ENCODE measurements at regions not wholly inside any gene's neighbourhood (a gene's known extent, or its start where the extent isn't known, plus 50 kb on each side); places are given as distances from the start of the nearest gene placed in this dataset.

GRCh38 chr3:148089171-148089570, 608.5 kb upstream of the AGTR1 start:
- Mint-ChIP-seq H3K4me1 (ENCODE audit: low read depth) (no peaks in the 10 kb centered on the region), H3K9me3 (no peaks in the 10 kb centered on the region), H3K4me3 (no peak overlapping the region), H3K27me3 (ENCODE audit: low read depth) (no peaks in the 10 kb centered on the region), H3K36me3 (ENCODE audit: insufficient read depth) (no peaks in the 10 kb centered on the region)
- ATAC-seq (no peak), DNase-seq (no peak)

GRCh38 chr3:148090156-148090555, 607.5 kb upstream of the AGTR1 start:
- H3K4me3 Mint-ChIP-seq = no peak overlapping the region
- no peaks in the 10 kb centered on the region for H3K27me3 Mint-ChIP-seq (ENCODE audit: low read depth)
- DNase-seq (no peak), ATAC-seq (no peak)
- H3K36me3 Mint-ChIP-seq (ENCODE audit: insufficient read depth) = no peaks in the 10 kb centered on the region
- no peaks in the 10 kb centered on the region for H3K4me1 Mint-ChIP-seq (ENCODE audit: low read depth)
- no peaks in the 10 kb centered on the region for H3K9me3 Mint-ChIP-seq

GRCh38 chr3:148092624-148093347, 604.9 kb upstream of the AGTR1 start:
- no peaks in the 10 kb centered on the region for H3K9me3 Mint-ChIP-seq
- H3K27me3 Mint-ChIP-seq (ENCODE audit: low read depth) = no peaks in the 10 kb centered on the region
- DNase-seq (no peak), ATAC-seq (no peak)
- no peaks in the 10 kb centered on the region for H3K4me1 Mint-ChIP-seq (ENCODE audit: low read depth)
- no peak overlapping the region for H3K4me3 Mint-ChIP-seq
- H3K36me3 Mint-ChIP-seq (ENCODE audit: insufficient read depth) = no peaks in the 10 kb centered on the region

GRCh38 chr3:148093753-148094152, 604.0 kb upstream of the AGTR1 start:
- H3K36me3 Mint-ChIP-seq (ENCODE audit: insufficient read depth) = no peaks in the 10 kb centered on the region
- no peak for DNase-seq
- ATAC-seq = no peak

GRCh38 chr3:148095962-148096361, 601.7 kb upstream of the AGTR1 start:
- Mint-ChIP-seq H3K9me3 (no peaks in the 10 kb centered on the region), H3K4me3 (no peak overlapping the region), H3K4me1 (ENCODE audit: low read depth) (no peaks in the 10 kb centered on the region), H3K36me3 (ENCODE audit: insufficient read depth) (no peaks in the 10 kb centered on the region), H3K27me3 (ENCODE audit: low read depth) (no peaks in the 10 kb centered on the region)
- no peak for ATAC-seq
- no peak for DNase-seq

More at GRCh38 chr3:148093753-148094152, 604.0 kb upstream of the AGTR1 start:
- Mint-ChIP-seq H3K9me3 (no peaks in the 10 kb centered on the region), H3K4me1 (ENCODE audit: low read depth) (no peaks in the 10 kb centered on the region), H3K4me3 (no peak overlapping the region), H3K27me3 (ENCODE audit: low read depth) (no peaks in the 10 kb centered on the region)

- Mint-ChIP-seq H3K9me3 (peaks cover 13% of the 10 kb centered on the region), H3K27me3 (ENCODE audit: low read depth) (no peaks in the 10 kb centered on the region), H3K4me3 (no peak overlapping the region), H3K4me1 (ENCODE audit: low read depth) (no peaks in the 10 kb centered on the region), H3K36me3 (ENCODE audit: insufficient read depth) (no peaks in the 10 kb centered on the region)
- no peak for DNase-seq
- no peak for ATAC-seq
These were observed 597.2 kb upstream of the AGTR1 start for GRCh38 chr3:148100476-148100875.

GRCh38 chr3:148101061-148101460, 596.6 kb upstream of the AGTR1 start:
- no peak for DNase-seq
- no peak overlapping the region for H3K4me3 Mint-ChIP-seq
- no peaks in the 10 kb centered on the region for H3K27me3 Mint-ChIP-seq (ENCODE audit: low read depth)
- peaks cover 14% of the 10 kb centered on the region for H3K9me3 Mint-ChIP-seq
- no peaks in the 10 kb centered on the region for H3K4me1 Mint-ChIP-seq (ENCODE audit: low read depth)
- ATAC-seq = no peak
- H3K36me3 Mint-ChIP-seq (ENCODE audit: insufficient read depth) = no peaks in the 10 kb centered on the region

- H3K4me1 Mint-ChIP-seq (ENCODE audit: low read depth) = no peaks in the 10 kb centered on the region
- peaks cover 14% of the 10 kb centered on the region for H3K9me3 Mint-ChIP-seq
- no peak for DNase-seq
- H3K36me3 Mint-ChIP-seq (ENCODE audit: insufficient read depth) = no peaks in the 10 kb centered on the region
- H3K4me3 Mint-ChIP-seq = no peak overlapping the region
- no peaks in the 10 kb centered on the region for H3K27me3 Mint-ChIP-seq (ENCODE audit: low read depth)
- ATAC-seq = no peak
These were observed 595.5 kb upstream of the AGTR1 start for GRCh38 chr3:148102156-148102555.

- Mint-ChIP-seq H3K4me3 (no peak overlapping the region), H3K27me3 (ENCODE audit: low read depth) (no peaks in the 10 kb centered on the region), H3K9me3 (peaks cover 20% of the 10 kb centered on the region), H3K4me1 (ENCODE audit: low read depth) (no peaks in the 10 kb centered on the region), H3K36me3 (ENCODE audit: insufficient read depth) (no peaks in the 10 kb centered on the region)
- no peak for DNase-seq
- ATAC-seq = no peak
These were observed 591.6 kb upstream of the AGTR1 start for GRCh38 chr3:148106062-148106461.

- H3K27me3 Mint-ChIP-seq (ENCODE audit: low read depth) = no peaks in the 10 kb centered on the region
- H3K36me3 Mint-ChIP-seq (ENCODE audit: insufficient read depth) = no peaks in the 10 kb centered on the region
- no peak overlapping the region for H3K4me3 Mint-ChIP-seq
- ATAC-seq = no peak
- no peaks in the 10 kb centered on the region for H3K9me3 Mint-ChIP-seq
- no peaks in the 10 kb centered on the region for H3K4me1 Mint-ChIP-seq (ENCODE audit: low read depth)
- no peak for DNase-seq
These were observed 570.7 kb upstream of the AGTR1 start for GRCh38 chr3:148126956-148127355.

- Mint-ChIP-seq H3K9me3 (peaks cover 7% of the 10 kb centered on the region), H3K36me3 (ENCODE audit: insufficient read depth) (no peaks in the 10 kb centered on the region), H3K4me1 (ENCODE audit: low read depth) (no peaks in the 10 kb centered on the region), H3K27me3 (ENCODE audit: low read depth) (no peaks in the 10 kb centered on the region), H3K4me3 (no peak overlapping the region)
- ATAC-seq = no peak
- DNase-seq = no peak
These were observed 569.6 kb upstream of the AGTR1 start for GRCh38 chr3:148128136-148128535.

- DNase-seq (no peak), ATAC-seq (no peak)
- Mint-ChIP-seq H3K4me3 (no peak overlapping the region), H3K36me3 (ENCODE audit: insufficient read depth) (no peaks in the 10 kb centered on the region), H3K9me3 (peaks cover 7% of the 10 kb centered on the region), H3K4me1 (ENCODE audit: low read depth) (no peaks in the 10 kb centered on the region), H3K27me3 (ENCODE audit: low read depth) (no peaks in the 10 kb centered on the region)
These were observed 565.6 kb upstream of the AGTR1 start for GRCh38 chr3:148131990-148132638.

GRCh38 chr3:148136816-148137215, 560.9 kb upstream of the AGTR1 start:
- ATAC-seq = no peak
- no peak overlapping the region for H3K4me3 Mint-ChIP-seq
- peaks cover 9% of the 10 kb centered on the region for H3K9me3 Mint-ChIP-seq
- H3K27me3 Mint-ChIP-seq (ENCODE audit: low read depth) = no peaks in the 10 kb centered on the region
- no peaks in the 10 kb centered on the region for H3K4me1 Mint-ChIP-seq (ENCODE audit: low read depth)
- no peaks in the 10 kb centered on the region for H3K36me3 Mint-ChIP-seq (ENCODE audit: insufficient read depth)
- DNase-seq = no peak

- Mint-ChIP-seq H3K36me3 (ENCODE audit: insufficient read depth) (no peaks in the 10 kb centered on the region), H3K4me1 (ENCODE audit: low read depth) (no peaks in the 10 kb centered on the region), H3K4me3 (no peak overlapping the region), H3K9me3 (peaks cover 4% of the 10 kb centered on the region), H3K27me3 (ENCODE audit: low read depth) (no peaks in the 10 kb centered on the region)
- ATAC-seq (no peak), DNase-seq (no peak)
These were observed 551.5 kb upstream of the AGTR1 start for GRCh38 chr3:148146241-148146640.

Measured in activated T-cell treated with anti-CD3 and anti-CD28 coated beads, Interleukin-2, amount 50 U/mL, for 4 hours (primary cell).